Pulmonary artery endothelial cell (primary cell): ENCODE measurements at regions not wholly inside any gene's neighbourhood (a gene's known extent, or its start where the extent isn't known, plus 50 kb on each side); places are given as distances from the start of the nearest gene placed in this dataset.

Experiments
- DNase-seq: peaks from one replicate; pipeline ENCODE4 v3.0.0-alpha.2; 2011; ENCODE audit warnings: low read depth, low spot score

DNA sequence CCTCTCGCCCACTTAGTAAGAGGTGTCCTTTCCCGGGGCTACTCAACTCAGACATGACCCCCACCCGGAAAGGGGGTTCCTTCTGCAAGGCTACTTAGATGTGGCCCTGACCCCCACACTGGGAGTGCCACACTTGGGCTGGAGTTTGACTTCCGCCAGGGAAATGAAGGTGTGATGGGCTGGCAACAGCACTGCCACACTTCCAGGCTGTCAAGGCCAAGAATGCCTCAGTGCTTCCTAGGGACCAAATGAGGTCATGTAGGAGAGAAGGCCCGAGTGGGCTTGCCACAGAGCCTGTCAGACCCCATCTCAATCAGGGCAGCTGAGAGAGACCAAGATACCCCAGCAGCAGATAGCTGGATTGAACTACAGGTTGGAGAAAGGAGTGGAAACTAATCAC, 55.5 kb downstream of the DRD1 start:
- DNase-seq = no peak

DNA sequence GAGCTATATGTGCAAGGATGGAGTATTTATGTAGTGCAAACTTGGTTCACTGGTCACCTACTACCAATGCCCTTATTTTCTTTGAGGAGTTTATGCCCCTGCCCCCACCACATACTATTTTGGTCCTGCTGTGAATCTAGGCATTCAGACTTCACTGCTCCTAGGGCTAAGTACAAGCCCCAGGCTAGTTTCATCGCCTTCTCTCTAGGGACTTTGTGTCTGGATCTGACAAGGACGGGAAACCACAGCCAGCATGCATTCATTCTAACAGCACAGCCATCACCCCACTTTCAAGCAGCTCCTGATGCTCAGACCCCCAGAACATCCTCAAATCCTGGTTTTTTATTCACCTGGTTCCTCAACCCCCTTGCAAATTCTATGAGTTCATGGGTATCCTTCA, 56.8 kb downstream of the DRD1 start:
- DNase-seq = no peak

DNA sequence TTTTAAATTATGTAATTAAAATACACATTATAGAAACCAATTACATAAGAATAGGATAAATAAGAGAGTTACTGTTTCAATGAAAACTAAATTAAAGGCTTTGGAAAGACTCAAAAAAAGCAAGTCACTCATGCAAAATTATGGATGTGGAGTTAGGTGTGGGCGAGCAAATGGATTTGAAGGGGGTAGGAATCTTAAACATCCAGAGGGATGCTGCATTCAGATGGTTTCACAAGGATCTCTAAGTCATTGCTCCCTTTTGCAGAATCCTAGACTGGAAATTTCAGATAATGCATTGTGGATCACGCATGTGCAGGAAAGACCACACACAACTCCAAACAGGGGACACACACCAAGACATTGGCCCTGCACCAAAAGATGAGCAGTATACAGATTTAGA, 57.5 kb downstream of the DRD1 start:
- DNase-seq = no peak

DNA sequence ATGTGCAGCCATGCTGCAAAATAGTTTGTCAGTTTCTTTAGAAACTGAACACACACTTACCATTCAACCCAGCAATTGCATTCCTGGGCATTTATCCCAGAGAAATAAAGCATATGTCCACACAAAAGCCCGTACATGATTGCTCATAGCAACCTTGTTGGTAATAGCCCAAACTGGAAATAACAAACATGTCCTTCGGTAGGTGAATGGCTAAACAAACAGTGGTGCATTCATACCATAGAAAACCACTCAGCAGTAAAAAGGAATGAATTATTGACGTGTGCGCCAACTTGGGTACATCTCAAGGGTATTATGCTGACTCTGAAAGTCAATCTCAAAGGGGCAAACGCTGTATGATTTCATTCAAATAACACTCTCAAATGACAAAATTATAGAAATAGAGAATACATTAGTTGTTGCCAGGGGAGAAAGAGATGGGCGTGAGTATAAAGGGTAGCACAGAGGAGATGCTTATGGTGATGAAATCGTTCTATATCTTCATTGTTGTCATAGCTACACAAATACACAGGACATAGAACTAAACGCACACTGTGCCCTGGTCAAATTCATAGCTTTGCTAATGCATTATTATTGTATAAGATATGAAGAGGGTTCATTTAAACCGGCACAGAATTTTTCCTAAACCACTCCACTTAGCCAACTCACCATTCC, 58.2 kb downstream of the DRD1 start:
- no peak for DNase-seq

DNA sequence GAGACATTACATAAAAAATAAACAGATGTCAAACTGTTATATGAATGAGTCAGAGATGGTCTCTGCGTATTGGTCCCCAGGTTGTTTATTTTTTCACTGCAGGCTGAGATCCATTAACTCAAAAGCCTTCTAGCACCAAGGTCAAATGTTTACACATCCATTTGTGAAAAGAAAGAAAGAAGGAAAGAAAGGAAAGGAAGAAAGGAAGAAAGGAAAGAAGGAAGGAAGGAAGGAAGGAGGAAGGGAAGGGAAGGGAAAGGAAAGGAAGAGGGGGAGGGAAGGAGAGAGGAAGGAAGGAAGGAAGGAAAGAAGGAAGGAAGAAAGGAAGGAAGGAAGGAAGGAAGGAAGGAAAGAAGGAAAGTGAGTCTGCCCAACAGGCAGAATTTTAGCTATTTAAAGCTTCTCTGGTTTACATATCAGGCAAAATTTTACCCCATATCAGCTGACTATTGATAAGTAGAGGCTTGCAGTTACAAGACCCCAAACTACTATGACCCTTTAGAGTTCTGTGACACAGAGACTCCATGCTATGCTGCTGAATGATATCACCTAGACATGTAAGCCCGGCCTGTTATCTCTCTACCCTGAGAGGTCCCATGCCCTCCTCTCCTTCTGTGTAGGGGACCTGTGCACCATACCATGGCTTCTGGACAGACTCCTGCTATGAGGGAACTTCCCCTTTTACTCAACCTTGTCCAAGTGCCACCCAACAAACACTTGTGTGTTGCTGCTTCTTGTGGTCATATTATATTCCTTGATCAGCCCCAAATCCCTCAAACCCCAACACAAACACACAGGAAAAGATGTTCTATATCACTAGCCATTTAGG, 59.0 kb downstream of the DRD1 start:
- no peak for DNase-seq

DNA sequence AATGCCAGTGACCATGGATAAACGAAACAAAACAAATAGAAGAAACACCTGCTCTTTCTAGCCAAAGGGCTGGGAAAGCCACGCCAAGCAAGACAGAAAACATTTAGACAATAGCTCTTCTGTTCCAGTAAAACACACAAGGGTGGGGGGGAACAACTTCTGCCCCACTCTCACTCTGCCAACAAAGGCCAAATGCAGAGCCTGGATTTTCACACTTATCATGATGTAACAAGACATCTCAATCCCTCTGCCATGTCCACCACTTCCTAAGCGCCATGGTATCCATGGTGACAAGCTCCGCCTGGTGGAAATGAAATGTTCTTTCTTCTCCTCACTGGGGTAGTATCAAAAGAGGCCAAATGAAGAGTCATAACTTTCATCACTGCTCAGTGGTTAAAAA, 60.6 kb downstream of the DRD1 start:
- DNase-seq = no peak

DNA sequence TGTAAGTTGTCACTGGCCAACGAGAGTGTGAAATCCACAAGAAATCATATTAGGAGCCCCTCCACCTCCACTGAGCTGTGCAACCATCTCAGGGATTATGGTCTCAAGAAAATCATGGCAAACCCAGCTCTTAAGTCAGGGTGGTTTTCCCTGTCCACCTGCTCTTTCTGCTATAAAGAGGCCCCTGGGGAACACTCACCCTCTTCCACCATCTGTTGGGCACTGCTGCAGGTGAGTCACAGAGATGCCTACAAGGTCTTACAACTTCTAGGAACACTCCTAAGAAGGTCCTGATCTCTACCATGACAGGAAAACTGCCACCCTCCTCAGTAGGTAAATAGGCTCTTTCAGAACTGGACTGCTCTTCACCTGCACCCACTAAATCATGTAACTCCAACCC, 61.8 kb downstream of the DRD1 start:
- no peak for DNase-seq

DNA sequence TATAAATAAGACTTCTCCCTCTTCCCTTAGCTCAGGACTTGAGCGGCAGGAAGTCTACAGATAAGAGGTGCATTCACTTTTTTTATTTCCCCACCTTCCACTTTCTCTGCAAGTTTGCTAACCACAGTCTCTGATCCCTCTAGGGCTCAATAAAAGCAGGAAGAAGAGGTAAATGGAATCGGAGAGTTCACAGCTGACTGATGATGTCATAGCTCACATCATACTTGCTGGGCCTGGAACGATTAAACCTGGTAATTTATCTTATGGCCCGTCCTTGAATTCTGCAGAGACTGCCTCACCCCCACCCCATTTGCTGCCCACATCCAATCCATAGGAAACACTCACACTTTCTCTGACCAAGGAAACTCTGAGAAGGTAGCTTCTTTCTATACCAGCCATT, 62.9 kb downstream of the DRD1 start:
- no peak for DNase-seq

DNA sequence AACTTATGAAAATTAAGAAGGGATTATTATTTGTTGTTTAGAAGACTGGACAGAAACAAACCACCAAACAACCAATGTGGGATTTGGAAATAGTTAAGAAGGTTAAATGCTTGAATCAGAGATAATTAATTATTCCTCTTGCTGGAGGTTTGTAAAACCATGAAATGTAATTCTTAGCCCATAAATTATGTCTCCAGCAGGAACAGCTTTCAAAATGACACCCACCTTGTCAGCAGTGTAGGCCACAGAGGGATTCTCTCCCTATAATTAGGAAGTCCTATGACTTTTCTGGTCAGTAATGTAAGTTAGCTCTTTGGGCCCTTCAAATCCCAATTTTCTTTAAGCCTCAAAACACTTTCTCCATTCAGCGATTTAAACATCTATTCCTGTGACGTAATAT, 63.3 kb downstream of the DRD1 start:
- no peak for DNase-seq

DNA sequence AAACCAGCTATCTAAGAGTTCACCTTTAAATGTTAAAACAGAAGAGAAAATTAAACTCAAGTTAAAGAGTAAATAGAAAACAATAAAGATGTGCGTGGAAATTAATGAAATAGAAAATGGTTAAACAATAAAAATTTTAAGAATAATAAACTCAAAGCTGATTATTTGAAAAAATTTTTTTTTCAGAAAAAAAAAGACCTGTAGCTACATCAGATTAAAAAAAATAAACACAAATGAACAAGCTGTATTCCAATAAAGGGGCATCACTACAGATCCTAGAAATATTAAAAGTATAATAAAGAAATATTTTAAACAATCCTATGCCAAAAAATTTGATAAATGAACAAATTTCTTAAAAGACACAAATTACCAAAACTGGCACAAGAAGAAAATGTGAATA, 64.1 kb downstream of the DRD1 start:
- no peak for DNase-seq

DNA sequence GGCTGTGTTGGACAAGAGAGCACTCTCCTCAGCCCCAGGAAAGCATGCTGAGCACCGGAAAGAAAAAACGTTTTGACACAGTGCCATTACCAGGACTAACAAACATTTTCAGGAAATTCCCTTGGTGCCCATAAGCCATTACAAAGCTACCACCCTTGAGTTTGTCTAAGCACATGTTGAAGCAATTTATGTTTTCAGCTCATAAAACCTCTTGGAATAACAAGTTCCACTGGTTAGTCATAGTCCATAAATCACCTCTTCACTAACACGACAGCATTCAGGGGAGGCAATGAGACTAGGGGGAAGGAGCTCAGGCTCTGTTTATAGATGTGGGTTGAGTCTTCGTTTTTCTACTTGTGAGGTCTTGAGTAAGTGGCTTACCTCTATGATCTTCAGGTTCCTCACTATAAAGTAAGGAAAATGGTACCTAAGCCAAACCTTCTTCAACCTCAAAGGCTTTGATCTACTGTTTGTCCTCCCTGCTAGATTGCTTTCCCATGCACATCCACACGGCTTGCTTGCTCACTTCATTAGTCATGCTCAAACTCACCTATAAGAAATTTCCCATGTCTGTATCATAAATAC, 65.4 kb downstream of the DRD1 start:
- no peak for DNase-seq

DNA sequence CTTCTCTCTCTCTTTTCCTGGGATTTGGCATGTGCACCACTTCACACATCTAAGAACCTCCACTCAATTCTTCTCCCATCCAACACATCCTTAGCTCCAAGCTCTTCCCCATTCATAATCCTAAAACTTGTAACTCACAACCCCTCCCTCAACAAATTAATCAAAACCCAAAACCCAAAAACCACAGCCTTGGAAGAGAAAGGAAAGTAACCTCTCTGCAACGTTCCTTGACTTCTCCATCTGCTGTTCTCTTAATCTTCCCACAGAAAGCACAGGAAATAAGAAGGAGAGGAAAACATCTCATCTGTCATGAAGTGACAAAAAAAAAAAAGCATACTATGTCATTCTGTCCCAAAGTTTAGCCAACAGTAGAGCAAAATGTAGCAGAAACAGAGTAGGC, 66.2 kb downstream of the DRD1 start:
- DNase-seq = no peak

DNA sequence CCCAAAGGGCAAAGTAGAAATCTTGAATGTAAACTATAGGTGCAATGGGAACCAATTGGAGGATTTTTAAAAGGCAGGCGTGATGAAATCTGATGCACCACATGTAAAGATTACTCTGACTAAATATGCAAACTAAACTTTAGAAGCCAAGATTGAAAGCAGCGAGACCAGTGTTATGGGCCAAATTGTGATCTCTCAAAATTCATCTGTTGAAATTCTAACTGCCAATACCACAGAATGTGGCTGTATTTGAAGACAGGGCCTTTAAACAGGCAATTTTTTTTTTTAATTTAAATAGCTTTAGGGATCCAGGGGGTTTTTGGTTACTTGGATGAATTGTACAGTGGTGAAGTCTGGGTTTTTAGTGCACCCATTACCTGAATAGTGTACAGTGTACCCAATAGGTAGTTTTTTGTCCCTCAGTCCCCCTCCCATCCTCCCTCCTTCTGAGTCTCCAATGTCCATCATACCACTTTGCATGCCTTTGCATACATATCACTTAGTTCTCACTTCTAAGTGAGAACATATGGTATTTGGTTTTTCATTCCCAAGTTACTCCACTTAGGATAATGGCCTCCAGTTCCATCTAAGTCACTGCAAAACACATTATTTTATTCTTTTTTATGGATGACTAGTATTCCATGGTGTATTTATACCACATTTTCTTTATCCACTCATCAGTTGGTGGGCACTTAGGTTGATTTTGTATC, 69.7 kb downstream of the DRD1 start:
- DNase-seq = no peak

DNA sequence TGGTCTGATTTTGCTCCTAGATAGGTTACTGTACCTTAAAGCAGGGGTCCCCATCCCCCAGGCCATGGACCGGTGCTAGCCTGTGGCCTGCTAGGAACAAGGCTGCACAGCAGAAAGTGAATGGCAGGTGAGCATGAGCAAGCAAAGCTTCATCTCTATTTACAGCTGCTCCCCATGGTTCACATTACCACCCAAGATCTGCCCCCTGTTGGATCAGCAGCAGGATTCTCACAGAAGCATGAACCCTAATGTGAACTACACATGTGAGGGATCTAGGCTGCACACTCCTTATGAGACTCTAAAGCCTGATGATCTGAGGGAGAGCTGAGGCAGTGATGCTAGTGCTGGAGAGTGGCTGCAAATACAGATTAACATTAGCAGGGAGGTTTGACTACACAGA, 78.1 kb downstream of the DRD1 start:
- DNase-seq = no peak

DNA sequence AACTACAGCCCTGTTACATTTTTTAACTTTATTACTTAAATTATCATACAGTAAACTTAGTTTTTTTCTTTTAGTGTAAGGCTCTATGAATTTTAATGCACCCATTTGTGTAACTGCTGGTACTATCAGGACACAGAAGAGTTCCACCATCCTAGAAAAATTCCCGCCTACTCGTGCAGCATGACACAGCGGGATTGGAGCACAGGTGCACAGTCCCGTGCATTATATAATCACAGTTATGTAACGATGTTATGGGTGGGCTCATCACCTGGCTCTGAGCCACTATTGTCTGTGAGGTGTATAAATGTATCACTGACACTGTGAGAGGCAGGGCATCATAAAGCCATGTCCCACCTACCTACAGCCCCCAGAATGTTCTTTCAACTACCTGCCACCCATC, 80.7 kb downstream of the DRD1 start:
- DNase-seq = no peak

DNA sequence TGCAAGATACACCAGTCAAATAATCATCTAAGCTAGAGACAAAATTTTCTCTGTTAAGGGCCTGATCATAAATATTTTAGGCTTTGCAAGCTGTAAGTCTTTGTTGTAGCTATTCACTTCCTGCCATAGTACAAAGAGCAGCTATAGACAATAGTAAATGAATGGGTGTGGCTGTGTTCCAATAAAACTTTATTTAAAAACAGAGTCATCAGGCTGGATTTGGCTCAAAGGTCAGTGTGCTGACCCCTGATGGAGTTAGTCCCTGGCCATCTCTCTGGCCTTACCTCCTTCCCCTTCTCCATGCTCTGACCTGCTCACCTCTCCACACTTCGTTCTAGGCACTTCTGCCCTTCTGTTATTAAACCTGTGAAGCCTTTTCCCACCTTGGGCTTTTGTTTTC, 86.0 kb downstream of the DRD1 start:
- DNase-seq = no peak

DNA sequence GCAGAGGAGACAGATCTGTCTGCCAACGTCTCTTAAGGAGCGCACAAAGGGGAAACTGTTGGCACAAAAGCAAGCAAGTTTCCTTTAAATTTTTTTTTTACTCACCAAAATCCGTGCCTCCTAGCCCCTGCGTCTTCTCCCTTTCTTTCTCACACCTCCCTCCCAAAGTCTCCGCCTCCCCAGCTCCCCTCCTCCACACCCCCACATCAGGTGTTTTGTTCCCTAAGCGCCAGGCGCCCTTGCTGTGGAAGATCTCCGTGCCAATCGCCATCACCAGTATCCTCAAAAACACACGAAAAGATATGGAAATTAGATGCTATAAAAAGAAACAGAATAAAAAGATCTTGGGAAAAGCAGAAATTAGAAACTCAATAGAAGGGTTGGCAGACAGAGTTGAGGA, 87.6 kb downstream of the DRD1 start:
- DNase-seq = no peak

DNA sequence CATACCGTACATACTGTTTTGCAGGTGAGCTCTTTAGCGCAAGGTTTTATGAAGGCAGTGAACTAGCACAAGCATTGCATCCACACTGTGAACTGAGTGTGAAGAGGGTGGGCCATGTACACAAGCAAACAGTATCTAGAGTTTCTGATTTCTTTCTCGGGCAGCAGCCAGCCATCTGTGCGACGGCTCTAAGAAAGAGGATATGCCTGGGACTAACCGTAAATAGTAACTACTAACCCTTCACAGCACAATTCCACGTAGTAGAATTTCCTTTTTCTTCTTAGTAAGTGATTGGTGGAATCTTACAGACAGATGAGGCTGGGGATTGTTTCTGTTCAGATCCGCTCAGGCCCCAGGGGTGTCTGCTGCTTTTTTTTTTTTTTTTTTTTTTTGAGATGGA, 89.0 kb downstream of the DRD1 start:
- no peak for DNase-seq

DNA sequence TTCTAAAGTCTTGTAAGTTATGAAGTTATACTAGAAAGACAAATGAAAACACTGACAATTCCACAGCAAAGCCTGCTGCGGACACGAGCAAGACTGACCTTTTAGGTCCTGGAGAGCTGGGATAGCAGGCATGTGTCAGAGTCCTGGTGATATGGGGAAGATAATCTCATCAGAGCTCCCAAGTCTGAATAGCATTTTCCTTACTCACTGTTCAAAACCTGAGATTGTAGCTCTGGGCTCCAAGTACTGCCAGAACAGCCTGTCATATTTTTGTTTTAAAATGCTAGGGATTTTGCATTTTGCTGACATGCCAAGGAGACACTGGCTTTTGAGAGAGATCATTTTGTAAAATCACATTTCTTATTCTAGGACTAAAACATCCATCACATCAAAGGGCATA, 90.1 kb downstream of the DRD1 start:
- DNase-seq = no peak

DNA sequence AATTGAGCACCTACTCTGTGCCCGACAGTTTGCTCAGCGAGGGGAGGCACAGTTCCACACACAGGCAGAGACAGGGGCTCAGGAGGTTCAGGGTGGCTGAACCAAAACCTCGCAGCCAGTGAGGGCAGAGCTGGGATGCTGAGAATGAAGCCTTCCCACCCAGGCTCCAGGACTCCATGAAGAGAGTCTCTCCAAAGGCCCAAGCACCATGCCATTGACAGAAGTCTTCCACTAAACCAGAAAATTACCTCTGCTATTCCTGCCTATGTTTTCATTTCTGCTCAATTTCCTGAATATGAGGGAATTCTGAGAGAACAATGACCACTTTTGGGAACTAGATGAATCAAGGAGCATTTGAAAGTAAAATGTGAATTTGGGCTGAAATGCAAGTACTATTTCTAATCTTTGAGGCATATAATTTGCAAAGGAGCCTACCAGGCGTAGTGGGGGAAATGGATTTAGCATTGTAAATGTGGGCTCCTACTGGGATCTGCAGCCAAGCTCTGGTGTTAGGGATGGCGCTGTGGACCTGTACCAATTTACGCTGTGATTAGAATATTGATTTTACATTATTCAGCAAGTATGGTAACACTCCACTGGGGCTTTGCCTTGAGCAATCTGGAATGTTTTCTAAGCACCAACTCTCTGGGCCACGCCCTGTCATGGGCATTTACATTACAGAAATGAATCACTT, 91.9 kb downstream of the DRD1 start:
- no peak for DNase-seq

DNA sequence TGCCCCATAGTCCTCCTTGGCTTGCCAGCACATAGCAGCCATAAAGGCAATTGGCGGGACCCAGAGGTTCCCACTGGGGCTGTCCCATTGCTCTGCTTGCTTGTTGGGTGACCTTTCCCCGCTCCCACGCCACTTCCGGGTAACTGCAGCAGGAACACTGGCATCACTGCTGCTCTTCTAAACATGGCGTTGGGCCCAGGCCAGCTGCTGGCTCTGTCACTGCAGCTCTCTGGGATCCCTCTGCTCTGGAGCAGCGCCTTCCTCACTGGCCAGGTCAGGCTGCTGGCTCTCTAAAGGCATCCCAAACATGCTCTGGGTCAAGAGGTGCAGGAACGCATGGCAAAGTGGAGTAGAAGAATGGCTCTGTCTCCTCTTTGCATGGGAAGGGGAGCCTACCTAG, 92.9 kb downstream of the DRD1 start:
- no peak for DNase-seq

DNA sequence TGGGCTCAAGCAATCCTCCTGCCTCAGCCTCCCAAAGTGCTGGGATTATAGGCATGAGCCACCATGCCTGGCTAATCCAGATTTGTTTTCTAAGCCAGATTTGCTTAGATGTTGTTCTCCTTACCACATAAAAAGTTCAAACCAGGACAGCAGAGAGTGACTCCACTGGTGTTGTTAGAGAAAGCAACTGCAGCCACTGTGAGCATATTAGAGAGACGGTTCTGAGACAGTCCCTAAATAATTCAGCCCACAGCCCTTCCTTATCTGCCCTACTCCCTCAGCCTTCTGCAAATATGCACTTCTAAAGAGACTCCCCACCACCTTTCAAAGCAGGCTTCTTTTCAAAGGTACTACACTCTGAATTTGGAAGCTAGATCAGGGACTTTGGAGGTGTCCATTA, 96.1 kb downstream of the DRD1 start:
- no peak for DNase-seq
